ENCODE measurements at regions not wholly inside any gene's neighbourhood (a gene's known extent, or its start where the extent isn't known, plus 50 kb on each side); places are given as distances from the start of the nearest gene placed in this dataset.

GRCh38 chr4:157908691-157909090, 264.1 kb downstream of the GASK1B start:
- no peak for TF ChIP-seq CTCF (conservative IDR thresholded peaks at IDR 0.05 in 1 of 2, IDR thresholded peaks at IDR 0.05 in 1 of 2; ENCODE audit: extremely low read depth in 1 of 2, insufficient read depth in 1 of 2, low read depth in 1 of 2, low read length in 2 of 2)
- no peak for TF ChIP-seq EZH2 (IDR thresholded peaks at IDR 0.05; ENCODE audit: borderline replicate concordance, low read length)

Data from mammary epithelial cell (primary cell).